Endothelial cell (in vitro differentiated cells): ENCODE measurements at regions not wholly inside any gene's neighbourhood (a gene's known extent, or its start where the extent isn't known, plus 50 kb on each side); places are given as distances from the start of the nearest gene placed in this dataset.

ENCODE experiments used
- DNase-seq: peaks from one replicate; pipeline ENCODE4 v3.0.0; 2021; ENCODE audit warnings: low spot score
- H3K27ac Mint-ChIP-seq: one replicate; pipeline ENCODE4 v1.8.0; 2021; ENCODE audit warnings: mixed read lengths, inconsistent platforms; ENCODE audit not compliant: unreplicated experiment
- H3K27me3 Mint-ChIP-seq: one replicate; pipeline ENCODE4 v1.8.0; 2021; ENCODE audit warnings: mild to moderate bottlenecking, moderate library complexity, mixed read lengths, inconsistent platforms; ENCODE audit not compliant: unreplicated experiment
- H3K36me3 Mint-ChIP-seq: one replicate; pipeline ENCODE4 v1.8.0; 2021; ENCODE audit warnings: mild to moderate bottlenecking, low read depth, mixed read lengths, inconsistent platforms; ENCODE audit not compliant: unreplicated experiment
- H3K4me1 Mint-ChIP-seq: one replicate; pipeline ENCODE4 v1.8.0; 2021; ENCODE audit warnings: mild to moderate bottlenecking, mixed read lengths, inconsistent platforms; ENCODE audit not compliant: unreplicated experiment
- H3K4me3 Mint-ChIP-seq: one replicate; pipeline ENCODE4 v1.8.0; 2021; ENCODE audit warnings: mild to moderate bottlenecking, mixed read lengths, inconsistent platforms; ENCODE audit not compliant: unreplicated experiment
- H3K9me3 Mint-ChIP-seq: one replicate; pipeline ENCODE4 v1.8.0; 2021; ENCODE audit warnings: mixed read lengths, inconsistent platforms; ENCODE audit not compliant: unreplicated experiment
- CTCF ChIP-seq: fragments of 200-600 bp; sonication (generic); IDR thresholded peaks from one replicate; pipeline ENCODE4 v1.5.0; 2021; ENCODE audit warnings: antibody characterized with exemption; ENCODE audit not compliant: unreplicated experiment

GRCh38 chr9:4424038-4424437 lies 66.2 kb upstream of the SLC1A1 start:
- Mint-ChIP-seq H3K36me3 (no peaks in the 10 kb centered on the region), H3K4me3 (no peak overlapping the region), H3K27me3 (no peaks in the 10 kb centered on the region), H3K4me1 (peaks cover 53% of the 10 kb centered on the region), H3K27ac (peak overlapping the region; percentile 94), H3K9me3 (no peaks in the 10 kb centered on the region)
- no peak for DNase-seq
- TF ChIP-seq CTCF = no peak

DNA sequence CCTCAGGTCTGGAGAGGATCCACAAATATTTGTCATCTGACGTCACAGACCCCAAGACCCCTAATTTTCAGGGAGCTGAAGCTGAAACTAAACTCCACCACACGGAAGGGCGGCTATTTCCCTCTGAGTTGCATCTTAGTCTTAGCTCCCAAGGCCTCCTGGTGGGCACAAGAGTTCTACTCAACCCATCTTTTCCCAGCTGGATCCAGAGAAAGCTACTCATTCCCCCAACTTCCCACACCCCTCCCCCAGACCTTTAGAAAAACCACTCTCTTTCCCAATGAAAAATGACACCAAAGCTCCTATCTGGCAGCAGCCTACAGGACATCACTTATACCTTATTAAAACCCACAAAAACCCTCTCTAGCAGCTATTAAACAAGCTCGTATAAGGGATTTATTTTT lies 67.1 kb upstream of the SLC1A1 start:
- Mint-ChIP-seq H3K36me3 (no peaks in the 10 kb centered on the region), H3K27me3 (no peaks in the 10 kb centered on the region), H3K4me1 (peaks cover 53% of the 10 kb centered on the region), H3K27ac (no peak overlapping the region), H3K4me3 (no peak overlapping the region), H3K9me3 (no peaks in the 10 kb centered on the region)
- TF ChIP-seq CTCF = no peak
- no peak for DNase-seq

GRCh38 chr9:4422495-4422894 lies 67.8 kb upstream of the SLC1A1 start:
- no peaks in the 10 kb centered on the region for H3K36me3 Mint-ChIP-seq
- H3K27ac Mint-ChIP-seq = peak overlapping the region; percentile 26
- TF ChIP-seq CTCF = no peak
- DNase-seq = no peak
- H3K27me3 Mint-ChIP-seq = no peaks in the 10 kb centered on the region
- no peaks in the 10 kb centered on the region for H3K9me3 Mint-ChIP-seq
- H3K4me1 Mint-ChIP-seq = peaks cover 53% of the 10 kb centered on the region
- no peak overlapping the region for H3K4me3 Mint-ChIP-seq

DNA sequence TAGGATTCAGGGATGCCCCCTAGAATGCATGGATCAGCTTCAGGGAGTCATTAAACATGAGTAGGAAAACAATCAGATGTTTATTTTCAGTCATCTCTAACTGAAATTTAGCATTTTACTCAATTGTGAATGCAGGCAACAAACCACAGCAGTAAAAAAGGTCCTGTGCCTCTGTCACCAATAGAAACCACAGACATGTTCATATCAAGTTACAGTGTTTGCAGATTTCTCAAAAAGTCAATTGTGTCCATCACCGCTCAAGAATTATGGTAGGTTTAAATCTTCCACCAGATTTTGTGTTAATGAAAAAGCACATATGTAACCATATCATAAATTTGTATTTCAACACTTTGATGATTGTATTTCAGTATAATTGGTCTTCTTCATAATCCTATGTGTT lies 68.4 kb upstream of the SLC1A1 start:
- no peak for DNase-seq
- no peaks in the 10 kb centered on the region for H3K27me3 Mint-ChIP-seq
- H3K4me3 Mint-ChIP-seq = no peak overlapping the region
- H3K9me3 Mint-ChIP-seq = no peaks in the 10 kb centered on the region
- no peak overlapping the region for H3K27ac Mint-ChIP-seq
- TF ChIP-seq CTCF = no peak
- peaks cover 55% of the 10 kb centered on the region for H3K4me1 Mint-ChIP-seq
- no peaks in the 10 kb centered on the region for H3K36me3 Mint-ChIP-seq

- no peak for DNase-seq
- Mint-ChIP-seq H3K36me3 (no peaks in the 10 kb centered on the region), H3K27me3 (no peaks in the 10 kb centered on the region), H3K27ac (no peak overlapping the region), H3K4me1 (peaks cover 44% of the 10 kb centered on the region), H3K9me3 (no peaks in the 10 kb centered on the region), H3K4me3 (no peak overlapping the region)
- no peak for TF ChIP-seq CTCF
These were observed 69.9 kb upstream of the SLC1A1 start for GRCh38 chr9:4420351-4420750.
